NCI-H1436 (cell line): ENCODE measurements at regions not wholly inside any gene's neighbourhood (a gene's known extent, or its start where the extent isn't known, plus 50 kb on each side); places are given as distances from the start of the nearest gene placed in this dataset.

ENCODE experiments used
- DNase-seq: peaks from one replicate; lab custom pipeline; 2025; lab: John Stamatoyannopoulos, UW

DNA sequence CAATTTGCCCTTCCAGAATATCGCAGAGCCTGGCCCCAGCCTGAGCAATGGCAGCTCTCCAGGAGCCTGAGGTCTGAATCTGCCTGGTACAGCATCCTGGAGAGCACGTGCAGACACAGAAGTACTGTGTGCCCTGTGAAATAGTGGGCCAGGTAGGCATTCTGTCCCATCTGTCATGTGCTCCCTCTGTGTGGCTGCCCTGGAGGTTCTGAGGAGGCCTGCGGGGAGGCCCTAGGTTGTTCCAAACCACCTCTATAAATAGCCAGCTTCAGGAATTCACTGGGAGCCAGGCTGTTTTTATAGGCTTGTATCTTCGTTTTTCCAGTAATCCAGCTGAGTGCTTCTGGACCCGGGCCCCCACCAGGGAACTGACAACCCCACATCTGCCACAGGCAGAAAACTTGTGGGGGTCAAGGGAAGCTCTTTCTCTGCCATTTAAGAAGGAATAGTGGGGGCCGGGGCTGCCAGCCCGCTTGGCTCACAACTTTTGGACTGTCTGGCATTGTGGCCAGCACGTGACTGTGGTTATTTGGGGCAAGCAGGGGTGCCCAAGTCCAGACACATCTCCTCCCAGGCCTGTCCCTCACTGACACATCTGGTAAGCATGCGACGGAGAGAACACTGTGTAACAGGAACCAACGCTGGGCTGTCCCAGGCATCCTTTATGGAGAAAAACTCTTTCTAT is 356.3 kb upstream of the TNRC6C start:
- DNase-seq = no peak

- DNase-seq = no peak
Measured at GRCh38 chr17:77602883-77603640, 355.4 kb upstream of the TNRC6C start.

DNA sequence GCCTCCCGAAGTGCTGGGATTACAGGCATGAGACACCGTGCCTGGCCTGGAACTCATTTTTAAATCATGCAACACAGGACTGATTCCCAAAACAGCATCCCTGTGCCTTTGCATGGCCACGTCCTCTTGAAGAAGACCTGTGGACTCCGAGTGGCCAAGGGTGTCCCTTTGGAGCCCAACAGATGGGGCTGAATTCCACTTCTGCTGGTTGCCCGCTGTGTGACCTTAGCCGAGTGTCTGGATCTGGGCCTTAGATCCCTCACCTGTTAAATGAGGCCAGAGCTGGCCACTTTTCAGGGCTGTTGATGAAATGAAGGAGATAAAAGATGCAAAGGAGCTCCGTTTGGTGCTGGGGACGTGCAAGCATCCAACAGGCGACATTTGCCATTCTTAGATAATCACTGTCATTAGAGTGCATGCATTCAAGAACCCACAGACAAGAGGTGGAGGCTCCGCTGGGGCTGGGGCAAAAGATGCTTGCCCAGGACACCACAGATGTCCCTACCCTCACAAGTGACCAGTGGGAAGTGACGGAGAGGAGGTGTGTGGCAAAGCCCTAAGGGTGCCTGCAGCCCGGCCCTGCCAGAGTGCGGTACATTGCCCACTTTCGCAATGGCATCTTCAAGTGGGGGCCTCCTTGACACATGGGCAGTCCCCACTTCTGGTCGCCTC is 354.1 kb upstream of the TNRC6C start:
- no peak for DNase-seq

GRCh38 chr17:77604973-77605313 is 353.6 kb upstream of the TNRC6C start:
- no peak for DNase-seq

DNA sequence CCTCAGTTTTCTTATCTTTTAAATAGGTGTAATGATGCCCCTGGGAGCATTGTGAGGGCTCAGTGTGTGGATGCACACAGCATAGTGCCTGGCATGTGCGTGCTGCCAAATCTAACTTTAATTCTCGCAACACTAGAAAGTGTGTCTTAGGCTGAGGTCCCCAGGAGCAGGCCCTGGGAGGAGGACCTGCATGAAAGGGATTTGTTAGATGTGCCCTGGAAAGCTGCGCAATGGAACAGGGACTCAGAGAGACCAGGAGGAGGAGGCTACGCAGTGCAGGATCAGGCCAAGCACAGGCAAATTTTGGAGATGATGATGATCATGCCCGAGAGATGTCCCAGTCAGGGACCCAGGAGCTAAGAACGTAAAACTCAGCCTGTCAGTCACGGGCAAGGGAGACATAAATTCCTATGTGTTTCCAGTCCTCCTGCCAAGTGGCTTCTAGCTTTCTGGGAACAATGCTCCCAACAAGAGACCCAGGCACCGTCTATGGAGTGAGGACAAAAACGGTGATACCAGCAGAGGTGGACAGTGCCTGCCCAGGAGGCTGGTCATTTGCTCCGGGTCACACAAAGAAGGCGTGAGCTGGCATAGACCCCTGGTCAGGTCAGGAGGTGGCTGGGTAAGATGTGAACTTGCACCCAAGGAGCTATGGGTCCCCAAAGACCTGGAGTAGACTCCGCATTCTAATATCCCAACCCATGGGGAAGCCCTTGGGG is 352.2 kb upstream of the TNRC6C start:
- DNase-seq = no peak

- no peak for DNase-seq
Measured at GRCh38 chr17:77606865-77607210, 351.7 kb upstream of the TNRC6C start.

GRCh38 chr17:77607606-77608005 is 350.9 kb upstream of the TNRC6C start:
- DNase-seq = no peak

GRCh38 chr17:77608431-77608830 is 350.1 kb upstream of the TNRC6C start:
- DNase-seq = no peak

- DNase-seq = no peak
Measured at GRCh38 chr17:77609553-77610517, 348.7 kb upstream of the TNRC6C start.

DNA sequence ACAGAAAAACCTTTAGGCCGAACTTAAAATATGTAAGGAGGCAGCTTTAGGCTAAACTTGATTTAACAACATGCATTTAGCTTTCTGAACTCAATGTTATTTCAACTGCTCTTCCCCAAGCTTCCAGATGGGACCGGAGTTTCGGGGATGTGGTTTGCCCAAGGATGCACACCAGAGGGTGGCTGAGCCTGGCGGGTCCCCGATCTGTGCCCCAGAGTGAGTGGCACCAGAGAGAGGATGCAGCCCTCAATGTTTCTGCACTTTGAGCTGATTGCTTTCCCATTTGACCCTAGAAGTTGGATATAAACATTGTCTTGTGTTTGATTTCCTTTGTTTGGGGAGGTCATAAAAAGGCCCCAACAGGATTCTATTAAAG is 348.0 kb upstream of the TNRC6C start:
- DNase-seq = no peak

DNA sequence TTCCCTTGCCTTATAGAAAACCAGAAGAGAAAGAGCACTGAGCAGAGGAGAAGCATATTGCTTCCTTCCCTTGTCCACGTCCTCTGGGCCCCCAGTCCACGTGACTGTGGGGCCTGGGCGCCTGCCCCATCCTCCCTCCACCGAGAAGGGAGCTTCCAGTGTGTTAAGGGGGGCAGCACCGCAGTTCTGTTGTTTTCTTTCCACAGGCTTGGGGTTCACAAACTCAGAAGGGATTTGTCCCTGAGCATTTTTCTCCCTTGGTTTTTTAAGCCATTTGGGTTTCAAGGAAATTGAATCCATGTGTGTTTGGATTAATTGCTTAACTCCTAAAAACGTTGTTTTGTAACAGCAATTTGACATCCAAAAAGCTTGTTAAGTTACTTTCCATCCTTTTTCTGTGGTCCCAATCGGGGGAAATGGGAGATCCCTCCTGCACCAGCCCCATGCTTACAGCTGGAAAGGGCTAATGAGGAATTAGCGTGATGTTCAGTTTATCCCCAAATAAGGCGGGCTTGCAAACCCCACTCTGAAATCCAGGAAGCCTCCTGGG is 347.5 kb upstream of the TNRC6C start:
- DNase-seq = no peak

- no peak for DNase-seq
Measured at GRCh38 chr17:77611791-77612502, 346.6 kb upstream of the TNRC6C start.

- DNase-seq = no peak
Measured at GRCh38 chr17:77613218-77613617, 345.3 kb upstream of the TNRC6C start.

- DNase-seq = no peak
Measured at GRCh38 chr17:77613627-77614026, 344.9 kb upstream of the TNRC6C start.

GRCh38 chr17:77615703-77616253 is 342.7 kb upstream of the TNRC6C start:
- DNase-seq = no peak

- no peak for DNase-seq
Measured at GRCh38 chr17:77616254-77616731, 342.2 kb upstream of the TNRC6C start.

DNA sequence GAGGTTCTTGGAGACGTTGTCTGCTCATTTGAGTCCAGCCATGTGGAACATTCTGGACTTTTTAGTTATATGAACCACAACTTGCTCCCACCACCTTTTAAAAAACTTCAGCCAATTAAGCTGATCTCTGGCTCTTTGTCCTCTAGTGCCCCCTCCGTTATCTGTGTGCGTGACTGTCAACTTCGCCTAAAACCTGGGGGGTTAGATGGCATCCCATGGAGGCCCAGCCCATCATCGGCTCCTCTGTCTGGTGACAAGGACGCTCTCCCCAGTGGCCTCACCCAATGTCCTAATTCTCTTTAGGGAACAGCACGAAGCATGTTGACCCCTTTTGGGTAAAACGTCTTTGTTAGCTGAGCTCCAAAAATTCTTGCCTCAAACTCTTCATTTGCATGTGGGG is 341.0 kb upstream of the TNRC6C start:
- DNase-seq = no peak

DNA sequence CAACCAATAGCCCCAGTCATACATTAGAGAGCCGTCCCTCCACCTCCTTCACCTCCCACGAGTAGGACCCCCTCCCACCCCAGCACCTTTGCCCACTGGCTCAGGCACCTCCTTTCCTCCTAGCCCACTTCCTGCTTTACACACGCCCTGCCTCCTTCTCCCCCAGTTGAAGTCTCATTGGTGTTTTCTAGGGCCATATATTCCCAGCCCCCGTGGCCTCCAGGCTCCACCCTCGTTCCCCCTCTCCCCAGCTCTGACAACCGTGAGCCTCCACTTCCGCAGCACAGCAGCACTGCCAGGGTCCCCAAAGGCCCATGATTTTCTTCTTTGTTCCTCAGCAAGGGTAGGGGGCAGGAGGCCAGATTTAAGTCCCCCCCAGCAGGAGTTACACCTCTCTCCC is 340.3 kb upstream of the TNRC6C start:
- DNase-seq = no peak

- DNase-seq = no peak
Measured at GRCh38 chr17:77618731-77619130, 339.8 kb upstream of the TNRC6C start.

GRCh38 chr17:77619326-77619725 is 339.2 kb upstream of the TNRC6C start:
- no peak for DNase-seq
